ENCODE measurements at regions not wholly inside any gene's neighbourhood (a gene's known extent, or its start where the extent isn't known, plus 50 kb on each side); places are given as distances from the start of the nearest gene placed in this dataset.

GRCh38 chr5:168023191-168023590 lies 268.3 kb upstream of the WWC1 start:
- no peaks in the 10 kb centered on the region for H3K9me2 ChIP-seq (replicated peaks; ENCODE audit: insufficient read depth, low read length)
- no peaks in the 10 kb centered on the region for H3K27me3 ChIP-seq (ENCODE audit: low read length)
- no peaks in the 10 kb centered on the region for H4K20me1 ChIP-seq (ENCODE audit: low read depth, low read length)
- no peaks in the 10 kb centered on the region for H3F3A ChIP-seq (ENCODE audit: insufficient read depth)
- no peak overlapping the region for H3K9ac ChIP-seq (ENCODE audit: low read length)
- no peaks in the 10 kb centered on the region for H3K79me2 ChIP-seq (ENCODE audit: insufficient read depth, low read length)
- TF ChIP-seq EZH2phosphoT487 (conservative IDR thresholded peaks at IDR 0.05; ENCODE audit: low read length) (no peak), CTCF (IDR thresholded peaks at IDR 0.05; ENCODE audit: insufficient read depth, low read length, poor library complexity, severe bottlenecking) (no peak)
- H3K36me3 ChIP-seq (ENCODE audit: low read length): no peaks in the 10 kb centered on the region
- no peak overlapping the region for H3K4me2 ChIP-seq (ENCODE audit: low read depth, low read length, poor library complexity, severe bottlenecking)
- H3K4me3 ChIP-seq (ENCODE audit: insufficient read depth, low read length, poor library complexity, severe bottlenecking): no peak overlapping the region
- no peaks in the 10 kb centered on the region for H3K9me3 ChIP-seq (ENCODE audit: insufficient read depth, low read length)
- no peak overlapping the region for H2AFZ ChIP-seq (ENCODE audit: low read depth, low read length, severe bottlenecking)
- no peak overlapping the region for H3K27ac ChIP-seq (ENCODE audit: low read depth, low read length)

- no peak overlapping the region for H3K4me2 ChIP-seq (ENCODE audit: low read depth, low read length, poor library complexity, severe bottlenecking)
- H3K9me3 ChIP-seq (ENCODE audit: insufficient read depth, low read length): no peaks in the 10 kb centered on the region
- H3K36me3 ChIP-seq (ENCODE audit: low read length): no peaks in the 10 kb centered on the region
- H3K4me3 ChIP-seq (ENCODE audit: insufficient read depth, low read length, poor library complexity, severe bottlenecking): no peak overlapping the region
- no peaks in the 10 kb centered on the region for H4K20me1 ChIP-seq (ENCODE audit: low read depth, low read length)
- H3F3A ChIP-seq (ENCODE audit: insufficient read depth): no peaks in the 10 kb centered on the region
- H3K27ac ChIP-seq (ENCODE audit: low read depth, low read length): no peak overlapping the region
- no peak overlapping the region for H3K9ac ChIP-seq (ENCODE audit: low read length)
- no peak overlapping the region for H2AFZ ChIP-seq (ENCODE audit: low read depth, low read length, severe bottlenecking)
- TF ChIP-seq CTCF (IDR thresholded peaks at IDR 0.05; ENCODE audit: insufficient read depth, low read length, poor library complexity, severe bottlenecking) (no peak), EZH2phosphoT487 (conservative IDR thresholded peaks at IDR 0.05; ENCODE audit: low read length) (no peak)
- H3K79me2 ChIP-seq (ENCODE audit: insufficient read depth, low read length): no peaks in the 10 kb centered on the region
- no peaks in the 10 kb centered on the region for H3K9me2 ChIP-seq (replicated peaks; ENCODE audit: insufficient read depth, low read length)
- H3K27me3 ChIP-seq (ENCODE audit: low read length): no peaks in the 10 kb centered on the region
Observed at GRCh38 chr5:168024306-168024705, 267.1 kb upstream of the WWC1 start.

- Histone ChIP-seq H3K4me2 (ENCODE audit: low read depth, low read length, poor library complexity, severe bottlenecking) (no peak overlapping the region), H3F3A (ENCODE audit: insufficient read depth) (no peaks in the 10 kb centered on the region), H3K79me2 (ENCODE audit: insufficient read depth, low read length) (no peaks in the 10 kb centered on the region), H4K20me1 (ENCODE audit: low read depth, low read length) (no peaks in the 10 kb centered on the region), H3K36me3 (ENCODE audit: low read length) (no peaks in the 10 kb centered on the region), H2AFZ (ENCODE audit: low read depth, low read length, severe bottlenecking) (no peak overlapping the region), H3K4me3 (ENCODE audit: insufficient read depth, low read length, poor library complexity, severe bottlenecking) (no peak overlapping the region), H3K9ac (ENCODE audit: low read length) (no peak overlapping the region), H3K9me2 (replicated peaks; ENCODE audit: insufficient read depth, low read length) (no peaks in the 10 kb centered on the region), H3K9me3 (ENCODE audit: insufficient read depth, low read length) (no peaks in the 10 kb centered on the region), H3K27ac (ENCODE audit: low read depth, low read length) (no peak overlapping the region), H3K27me3 (ENCODE audit: low read length) (no peaks in the 10 kb centered on the region)
- TF ChIP-seq CTCF (IDR thresholded peaks at IDR 0.05; ENCODE audit: insufficient read depth, low read length, poor library complexity, severe bottlenecking): no peak
- TF ChIP-seq EZH2phosphoT487 (conservative IDR thresholded peaks at IDR 0.05; ENCODE audit: low read length): no peak
Observed at GRCh38 chr5:168027007-168027406, 264.4 kb upstream of the WWC1 start.

- Histone ChIP-seq H3K9ac (ENCODE audit: low read length) (no peak overlapping the region), H3K36me3 (ENCODE audit: low read length) (no peaks in the 10 kb centered on the region), H3K27me3 (ENCODE audit: low read length) (no peaks in the 10 kb centered on the region), H3K4me3 (ENCODE audit: insufficient read depth, low read length, poor library complexity, severe bottlenecking) (no peak overlapping the region), H3K4me2 (ENCODE audit: low read depth, low read length, poor library complexity, severe bottlenecking) (no peak overlapping the region), H2AFZ (ENCODE audit: low read depth, low read length, severe bottlenecking) (no peak overlapping the region), H3K79me2 (ENCODE audit: insufficient read depth, low read length) (no peaks in the 10 kb centered on the region), H4K20me1 (ENCODE audit: low read depth, low read length) (no peaks in the 10 kb centered on the region), H3K9me3 (ENCODE audit: insufficient read depth, low read length) (no peaks in the 10 kb centered on the region), H3K9me2 (replicated peaks; ENCODE audit: insufficient read depth, low read length) (no peaks in the 10 kb centered on the region), H3K27ac (ENCODE audit: low read depth, low read length) (no peak overlapping the region), H3F3A (ENCODE audit: insufficient read depth) (no peaks in the 10 kb centered on the region)
- TF ChIP-seq CTCF (IDR thresholded peaks at IDR 0.05; ENCODE audit: insufficient read depth, low read length, poor library complexity, severe bottlenecking) (no peak), EZH2phosphoT487 (conservative IDR thresholded peaks at IDR 0.05; ENCODE audit: low read length) (no peak)
Observed at GRCh38 chr5:168030912-168031311, 260.5 kb upstream of the WWC1 start.

Data from SU-DHL-6 (cell line).